ENCODE measurements at regions not wholly inside any gene's neighbourhood (a gene's known extent, or its start where the extent isn't known, plus 50 kb on each side); places are given as distances from the start of the nearest gene placed in this dataset.
"Not testable (repeated sequence)": the region's sequence is repeated elsewhere in the genome, so short reads cannot be mapped to it uniquely, and the experiment has no call there.

DNA sequence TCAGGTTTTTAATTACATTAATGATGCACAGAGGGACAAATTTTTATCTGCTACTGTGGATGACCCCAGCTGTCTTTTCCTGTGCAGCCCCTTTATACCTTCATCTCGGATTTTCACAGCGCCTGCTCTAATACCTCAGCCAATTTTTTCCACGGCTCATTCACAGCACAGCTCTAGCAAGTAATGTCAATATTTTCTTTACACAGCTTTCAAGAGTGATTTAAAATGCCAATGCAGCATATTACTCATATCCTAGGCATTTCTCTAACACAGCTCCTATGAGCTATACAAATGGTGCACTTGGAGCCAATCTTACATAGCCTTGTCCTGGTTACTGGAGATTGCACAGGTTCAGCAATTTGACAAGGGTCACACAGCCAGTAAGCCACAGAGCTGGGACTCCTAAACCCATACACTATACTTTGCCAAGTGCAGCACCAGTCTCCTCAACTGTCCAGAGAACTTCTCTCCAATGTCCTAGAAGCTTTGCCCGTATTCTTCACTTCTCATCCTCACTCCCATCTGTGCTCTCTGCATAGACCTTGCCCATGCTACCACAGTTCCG lies 661.8 kb downstream of the DTWD2 start:
- H3K4me1 ChIP-seq (ENCODE audit: control insufficient read depth in 2 of 2, insufficient read depth in 1 of 2, low read depth in 1 of 2, low read length in 2 of 2) = no peaks in the 10 kb centered on the region
- no peak overlapping the region for H4K91ac ChIP-seq (ENCODE audit: low read depth, low read length, poor library complexity)
- no peak overlapping the region for H2AK5ac ChIP-seq (ENCODE audit: low read depth, low read length)
- H4K8ac ChIP-seq (ENCODE audit: low read depth, low read length) = no peak overlapping the region
- no peak overlapping the region for H2AFZ ChIP-seq (ENCODE audit: low read length)
- H3K4me3 ChIP-seq (ENCODE audit: low read length in 2 of 2) = no peak overlapping the region
- no peak overlapping the region for H3K4me2 ChIP-seq (ENCODE audit: insufficient read depth, low read length, poor library complexity, severe bottlenecking)
- no peaks in the 10 kb centered on the region for H3K27me3 ChIP-seq (ENCODE audit: control insufficient read depth in 3 of 3, insufficient read depth in 3 of 3, low read depth in 1 of 3, low read length in 3 of 3)
- H2BK12ac ChIP-seq (ENCODE audit: low read length) = no peak overlapping the region
- no peaks in the 10 kb centered on the region for H3K79me1 ChIP-seq (ENCODE audit: low read depth, low read length)
- no peak for DNase-seq (ENCODE audit: low spot score)
- H3K4ac ChIP-seq (ENCODE audit: low read length) = no peak overlapping the region
- H3K9ac ChIP-seq (ENCODE audit: low read depth, low read length, poor library complexity) = no peak overlapping the region
- no peak overlapping the region for H3K18ac ChIP-seq (ENCODE audit: low read length)
- H3K36me3 ChIP-seq (replicated peaks in 1 of 2; ENCODE audit: control insufficient read depth in 2 of 2, insufficient read depth in 2 of 2, low read length in 2 of 2) = no peaks in the 10 kb centered on the region
- H2BK5ac ChIP-seq (ENCODE audit: low read length) = no peak overlapping the region
- H3K9me3 ChIP-seq (replicated peaks in 1 of 2; ENCODE audit: control insufficient read depth in 2 of 2, insufficient read depth in 1 of 2, low read depth in 1 of 2, low read length in 2 of 2) = peaks cover 0 to 3% of the 10 kb centered on the region in 2 donors
- H2BK15ac ChIP-seq (ENCODE audit: low read length) = no peak overlapping the region
- H3K27ac ChIP-seq (replicated peaks; ENCODE audit: low read length) = no peak overlapping the region
- H3K23ac ChIP-seq (ENCODE audit: low read depth, low read length, poor library complexity) = no peak overlapping the region
- no peak overlapping the region for H2BK120ac ChIP-seq (ENCODE audit: low read depth, low read length)
- no peak overlapping the region for H3K14ac ChIP-seq (ENCODE audit: low read length)
- WGBS, 2 donors (ENCODE audit: extremely low coverage in 2 of 2, insufficient read length in 2 of 2, insufficient replicate concordance in 1 of 2) = no CpG with 5 or more reads among the region's 5 CpGs

GRCh38 chr5:118325931-118326330 lies 662.4 kb downstream of the DTWD2 start:
- no peak overlapping the region for H2BK15ac ChIP-seq (ENCODE audit: low read length)
- no peak overlapping the region for H4K8ac ChIP-seq (ENCODE audit: low read depth, low read length)
- no CpG with 5 or more reads among the region's 2 CpGs for WGBS, 2 donors (ENCODE audit: extremely low coverage in 2 of 2, insufficient read length in 2 of 2, insufficient replicate concordance in 1 of 2)
- no peak overlapping the region for H3K4ac ChIP-seq (ENCODE audit: low read length)
- H3K9ac ChIP-seq (ENCODE audit: low read depth, low read length, poor library complexity) = no peak overlapping the region
- no peak overlapping the region for H2AK5ac ChIP-seq (ENCODE audit: low read depth, low read length)
- H3K4me3 ChIP-seq (ENCODE audit: low read length in 2 of 2) = no peak overlapping the region
- H3K23ac ChIP-seq (ENCODE audit: low read depth, low read length, poor library complexity) = no peak overlapping the region
- H3K4me1 ChIP-seq (ENCODE audit: control insufficient read depth in 2 of 2, insufficient read depth in 1 of 2, low read depth in 1 of 2, low read length in 2 of 2) = no peaks in the 10 kb centered on the region
- H3K14ac ChIP-seq (ENCODE audit: low read length) = no peak overlapping the region
- H3K18ac ChIP-seq (ENCODE audit: low read length) = no peak overlapping the region
- H3K36me3 ChIP-seq (replicated peaks in 1 of 2; ENCODE audit: control insufficient read depth in 2 of 2, insufficient read depth in 2 of 2, low read length in 2 of 2) = no peaks in the 10 kb centered on the region
- H2BK12ac ChIP-seq (ENCODE audit: low read length) = no peak overlapping the region
- H3K79me1 ChIP-seq (ENCODE audit: low read depth, low read length) = no peaks in the 10 kb centered on the region
- no peak overlapping the region for H4K91ac ChIP-seq (ENCODE audit: low read depth, low read length, poor library complexity)
- no peak overlapping the region for H3K27ac ChIP-seq (replicated peaks; ENCODE audit: low read length)
- no peak overlapping the region for H3K4me2 ChIP-seq (ENCODE audit: insufficient read depth, low read length, poor library complexity, severe bottlenecking)
- no peak overlapping the region for H2BK120ac ChIP-seq (ENCODE audit: low read depth, low read length)
- peaks cover 0 to 3% of the 10 kb centered on the region in 2 donors for H3K9me3 ChIP-seq (replicated peaks in 1 of 2; ENCODE audit: control insufficient read depth in 2 of 2, insufficient read depth in 1 of 2, low read depth in 1 of 2, low read length in 2 of 2)
- no peaks in the 10 kb centered on the region for H3K27me3 ChIP-seq (ENCODE audit: control insufficient read depth in 3 of 3, insufficient read depth in 3 of 3, low read depth in 1 of 3, low read length in 3 of 3)
- DNase-seq (ENCODE audit: low spot score) = no peak
- no peak overlapping the region for H2BK5ac ChIP-seq (ENCODE audit: low read length)
- no peak overlapping the region for H2AFZ ChIP-seq (ENCODE audit: low read length)

GRCh38 chr5:118323723-118324122 lies 664.6 kb downstream of the DTWD2 start:
- not testable (repeated sequence) for H3K27me3 ChIP-seq (ENCODE audit: control insufficient read depth in 3 of 3, insufficient read depth in 3 of 3, low read depth in 1 of 3, low read length in 3 of 3); DNase-seq (ENCODE audit: low spot score); H3K4me2 ChIP-seq (ENCODE audit: insufficient read depth, low read length, poor library complexity, severe bottlenecking); H3K79me1 ChIP-seq (ENCODE audit: low read depth, low read length); H2AK5ac ChIP-seq (ENCODE audit: low read depth, low read length); H3K9ac ChIP-seq (ENCODE audit: low read depth, low read length, poor library complexity); H4K8ac ChIP-seq (ENCODE audit: low read depth, low read length); H3K4me1 ChIP-seq (ENCODE audit: control insufficient read depth in 2 of 2, insufficient read depth in 1 of 2, low read depth in 1 of 2, low read length in 2 of 2); H2BK120ac ChIP-seq (ENCODE audit: low read depth, low read length); H4K91ac ChIP-seq (ENCODE audit: low read depth, low read length, poor library complexity); H3K36me3 ChIP-seq (replicated peaks in 1 of 2; ENCODE audit: control insufficient read depth in 2 of 2, insufficient read depth in 2 of 2, low read length in 2 of 2); H3K18ac ChIP-seq (ENCODE audit: low read length); H3K9me3 ChIP-seq (replicated peaks in 1 of 2; ENCODE audit: control insufficient read depth in 2 of 2, insufficient read depth in 1 of 2, low read depth in 1 of 2, low read length in 2 of 2); H2BK5ac ChIP-seq (ENCODE audit: low read length); H3K23ac ChIP-seq (ENCODE audit: low read depth, low read length, poor library complexity); H3K14ac ChIP-seq (ENCODE audit: low read length); H3K4ac ChIP-seq (ENCODE audit: low read length); H2AFZ ChIP-seq (ENCODE audit: low read length); H2BK15ac ChIP-seq (ENCODE audit: low read length); H3K4me3 ChIP-seq (ENCODE audit: low read length in 2 of 2); H2BK12ac ChIP-seq (ENCODE audit: low read length); H3K27ac ChIP-seq (replicated peaks; ENCODE audit: low read length)
- WGBS, 2 donors (ENCODE audit: extremely low coverage in 2 of 2, insufficient read length in 2 of 2, insufficient replicate concordance in 1 of 2) = no CpG with 5 or more reads among the region's 5 CpGs

- WGBS, 2 donors (ENCODE audit: extremely low coverage in 2 of 2, insufficient read length in 2 of 2, insufficient replicate concordance in 1 of 2) = no CpG with 5 or more reads among the region's 2 CpGs
- H3K27ac ChIP-seq (replicated peaks; ENCODE audit: low read length) = no peak overlapping the region
- no peak overlapping the region for H4K91ac ChIP-seq (ENCODE audit: low read depth, low read length, poor library complexity)
- no peaks in the 10 kb centered on the region for H3K27me3 ChIP-seq (ENCODE audit: control insufficient read depth in 3 of 3, insufficient read depth in 3 of 3, low read depth in 1 of 3, low read length in 3 of 3)
- no peak overlapping the region for H3K4me3 ChIP-seq (ENCODE audit: low read length in 2 of 2)
- H2AFZ ChIP-seq (ENCODE audit: low read length) = no peak overlapping the region
- H3K23ac ChIP-seq (ENCODE audit: low read depth, low read length, poor library complexity) = no peak overlapping the region
- H2AK5ac ChIP-seq (ENCODE audit: low read depth, low read length) = no peak overlapping the region
- H3K36me3 ChIP-seq (replicated peaks in 1 of 2; ENCODE audit: control insufficient read depth in 2 of 2, insufficient read depth in 2 of 2, low read length in 2 of 2) = no peaks in the 10 kb centered on the region
- no peak for DNase-seq (ENCODE audit: low spot score)
- no peak overlapping the region for H2BK12ac ChIP-seq (ENCODE audit: low read length)
- no peak overlapping the region for H3K4ac ChIP-seq (ENCODE audit: low read length)
- H4K8ac ChIP-seq (ENCODE audit: low read depth, low read length) = no peak overlapping the region
- H3K4me2 ChIP-seq (ENCODE audit: insufficient read depth, low read length, poor library complexity, severe bottlenecking) = no peak overlapping the region
- H3K14ac ChIP-seq (ENCODE audit: low read length) = no peak overlapping the region
- no peak overlapping the region for H2BK5ac ChIP-seq (ENCODE audit: low read length)
- no peaks in the 10 kb centered on the region for H3K4me1 ChIP-seq (ENCODE audit: control insufficient read depth in 2 of 2, insufficient read depth in 1 of 2, low read depth in 1 of 2, low read length in 2 of 2)
- H2BK15ac ChIP-seq (ENCODE audit: low read length) = no peak overlapping the region
- peaks cover 0 to 3% of the 10 kb centered on the region in 2 donors for H3K9me3 ChIP-seq (replicated peaks in 1 of 2; ENCODE audit: control insufficient read depth in 2 of 2, insufficient read depth in 1 of 2, low read depth in 1 of 2, low read length in 2 of 2)
- H2BK120ac ChIP-seq (ENCODE audit: low read depth, low read length) = no peak overlapping the region
- no peak overlapping the region for H3K9ac ChIP-seq (ENCODE audit: low read depth, low read length, poor library complexity)
- H3K79me1 ChIP-seq (ENCODE audit: low read depth, low read length) = no peaks in the 10 kb centered on the region
- H3K18ac ChIP-seq (ENCODE audit: low read length) = no peak overlapping the region
Observed at GRCh38 chr5:118321081-118321480, 667.3 kb downstream of the DTWD2 start.

Data from neuronal stem cell (in vitro differentiated cells).